ENCODE measurements at regions not wholly inside any gene's neighbourhood (a gene's known extent, or its start where the extent isn't known, plus 50 kb on each side); places are given as distances from the start of the nearest gene placed in this dataset.

- no peak for DNase-seq
These were observed 220.1 kb upstream of the C14orf180 start for GRCh38 chr14:104359301-104359968.

GRCh38 chr14:104359969-104360442, 219.6 kb upstream of the C14orf180 start:
- DNase-seq, result no peak

GRCh38 chr14:104360501-104360900, 219.1 kb upstream of the C14orf180 start:
- no peak for DNase-seq

GRCh38 chr14:104361101-104361591, 218.4 kb upstream of the C14orf180 start:
- DNase-seq, result no peak

- no peak for DNase-seq
These were observed 217.5 kb upstream of the C14orf180 start for GRCh38 chr14:104361921-104362681.

DNA sequence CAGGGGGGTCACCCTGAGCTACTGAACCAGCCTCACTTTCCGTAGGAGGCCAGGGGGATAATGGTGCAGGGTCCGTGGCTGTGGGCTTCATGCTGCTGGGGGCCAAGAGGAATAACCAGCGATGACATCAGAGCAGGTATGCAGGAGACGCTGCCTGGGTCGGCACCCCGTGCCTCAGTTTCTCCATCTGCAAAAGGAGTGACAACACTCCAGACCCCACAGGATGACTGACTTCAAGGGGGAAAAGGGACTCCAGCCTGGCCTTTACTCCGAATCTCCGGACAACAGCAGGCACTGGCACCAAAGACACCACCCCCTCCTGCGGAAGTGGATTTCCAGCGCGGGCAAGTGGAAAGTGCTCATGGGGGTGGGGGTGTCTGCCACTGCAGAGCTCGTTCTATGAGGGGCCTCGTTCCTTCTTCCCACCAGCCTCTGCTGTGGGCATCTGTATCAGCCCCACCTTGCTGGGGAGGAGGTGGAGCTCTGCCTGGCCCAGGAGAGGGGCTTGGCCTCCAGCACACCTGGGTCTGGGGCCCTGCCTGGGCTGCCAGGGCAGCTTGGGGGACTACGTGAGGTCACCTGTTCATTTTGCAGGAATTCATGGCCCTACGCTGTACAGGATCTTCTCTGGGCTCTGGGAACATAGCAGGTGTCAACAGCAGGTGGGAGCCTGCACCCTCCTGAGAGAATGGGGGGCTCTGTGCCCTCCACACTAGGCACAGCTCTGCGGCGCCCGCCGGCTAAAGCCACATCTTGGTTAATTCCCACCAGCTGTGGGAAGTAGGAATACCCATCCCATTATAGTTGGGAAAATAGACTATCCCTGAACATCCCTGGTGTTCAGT, 216.6 kb upstream of the C14orf180 start:
- DNase-seq, result no peak

DNA sequence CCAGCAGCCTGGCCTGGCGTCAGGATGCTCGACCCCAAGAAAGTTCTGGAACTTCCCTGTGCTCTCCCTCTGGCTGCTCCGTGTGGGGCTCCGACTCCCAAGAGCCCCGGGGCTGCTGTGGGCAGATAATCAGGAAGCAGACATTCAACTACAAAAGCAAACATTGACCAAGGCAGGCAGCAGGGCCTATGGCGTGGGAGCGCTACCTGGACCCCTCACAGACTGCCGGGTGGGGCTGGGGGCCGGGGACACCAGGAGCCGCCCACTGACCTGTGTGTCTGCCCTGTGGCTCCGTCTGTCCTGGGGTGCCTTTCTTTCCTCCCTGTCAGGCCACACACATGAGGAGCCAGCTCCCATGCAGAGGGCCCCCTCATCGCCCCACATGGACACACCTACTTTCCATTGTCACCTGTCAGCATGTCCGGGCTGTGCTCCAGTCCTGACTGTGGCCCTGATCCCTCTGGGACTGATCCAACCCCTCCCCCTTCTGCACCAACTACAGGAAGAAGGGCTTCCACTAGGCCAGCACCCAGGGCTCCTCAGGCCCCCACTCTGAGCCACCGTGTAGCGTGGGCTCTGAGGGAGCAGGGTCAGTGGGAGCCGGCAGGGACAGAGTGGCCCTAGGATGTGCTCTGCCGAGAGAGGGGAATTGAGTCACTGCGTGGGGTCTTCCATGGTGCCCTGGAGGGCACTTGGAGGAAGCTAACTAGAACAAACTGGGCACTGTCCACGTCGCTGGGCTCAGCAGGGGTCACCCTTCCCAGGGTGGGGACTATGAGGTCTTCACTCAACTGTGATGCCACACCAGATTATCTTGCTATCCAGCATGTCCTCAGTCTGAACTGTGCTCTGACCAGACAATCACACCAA, 215.4 kb upstream of the C14orf180 start:
- DNase-seq, result no peak

GRCh38 chr14:104364830-104365229, 214.7 kb upstream of the C14orf180 start:
- DNase-seq, result no peak

GRCh38 chr14:104366931-104367865, 212.4 kb upstream of the C14orf180 start:
- no peak for DNase-seq

DNA sequence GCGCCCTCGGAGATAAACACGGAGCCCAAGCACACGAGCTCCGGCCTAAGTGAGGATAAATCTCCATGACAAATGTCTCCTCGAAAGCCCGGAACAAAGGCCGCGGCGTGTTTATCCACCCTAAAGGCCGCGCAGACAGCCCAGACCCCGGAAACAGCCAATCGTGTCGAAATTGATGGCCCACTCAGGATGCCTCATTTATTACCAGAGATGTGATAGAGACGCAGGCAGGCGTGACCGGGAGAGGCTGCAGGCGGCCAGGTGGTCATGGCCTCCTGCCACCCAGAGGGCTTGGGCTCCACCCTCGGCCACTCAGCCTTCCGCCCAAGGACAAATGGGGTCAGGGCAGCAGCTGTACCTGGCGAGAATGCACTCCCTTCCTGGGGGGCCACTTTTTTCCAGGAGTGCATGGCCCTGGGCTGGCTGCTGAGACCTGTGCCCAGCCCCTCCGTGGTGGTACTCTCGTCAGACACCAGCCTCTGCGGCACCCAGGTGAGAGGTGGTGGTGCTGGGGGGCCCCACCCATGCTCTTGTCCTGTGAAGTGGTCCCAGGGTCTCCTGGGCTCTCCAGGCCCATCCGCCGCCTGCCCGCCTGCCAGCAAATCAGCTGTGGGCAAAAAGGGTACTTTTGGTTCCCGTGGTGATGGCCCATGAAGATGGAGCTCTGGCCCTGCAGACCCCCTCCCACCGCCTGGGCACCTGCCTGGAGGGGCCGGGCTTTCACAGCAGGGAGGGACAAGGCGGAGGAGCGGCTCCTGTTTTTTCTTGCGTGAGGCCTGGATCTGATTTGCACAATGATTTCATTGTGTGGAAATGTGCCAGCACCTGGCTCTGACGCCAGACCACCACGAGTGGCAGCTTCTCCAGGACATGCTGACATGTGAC, 211.5 kb upstream of the C14orf180 start:
- peak; percentile 27 for DNase-seq

DNA sequence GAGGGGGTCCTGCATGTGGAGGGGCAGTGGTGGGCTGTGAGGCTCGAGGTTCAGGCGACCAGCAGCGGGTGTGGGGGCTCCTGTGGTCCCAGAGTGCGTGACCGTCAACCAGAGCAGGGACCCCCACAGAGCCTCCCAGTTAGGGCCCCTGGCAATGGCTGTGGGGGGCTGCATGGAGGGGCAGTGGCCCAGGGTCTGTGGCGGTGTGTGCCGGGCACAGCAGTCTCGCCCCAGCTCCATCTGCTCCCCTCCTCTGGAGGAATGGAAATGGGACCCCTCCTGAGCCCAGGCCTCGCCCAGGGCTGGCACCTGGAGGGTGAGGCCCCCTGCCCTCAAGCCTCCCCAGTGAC, 210.8 kb upstream of the C14orf180 start:
- no peak for DNase-seq

- DNase-seq, result no peak
These were observed 210.4 kb upstream of the C14orf180 start for GRCh38 chr14:104369208-104369607.

- DNase-seq, result peak; percentile 81
These were observed 209.2 kb upstream of the C14orf180 start for GRCh38 chr14:104370256-104370870.

GRCh38 chr14:104371031-104371430, 208.5 kb upstream of the C14orf180 start:
- no peak for DNase-seq

GRCh38 chr14:104371917-104372316, 207.6 kb upstream of the C14orf180 start:
- DNase-seq, result no peak

GRCh38 chr14:104372390-104373054, 207.0 kb upstream of the C14orf180 start:
- DNase-seq, result no peak

- DNase-seq, result no peak
These were observed 206.3 kb upstream of the C14orf180 start for GRCh38 chr14:104373055-104373854.

Measured in NCI-H1694 (cell line).